ENCODE measurements at regions not wholly inside any gene's neighbourhood (a gene's known extent, or its start where the extent isn't known, plus 50 kb on each side); places are given as distances from the start of the nearest gene placed in this dataset.

DNA sequence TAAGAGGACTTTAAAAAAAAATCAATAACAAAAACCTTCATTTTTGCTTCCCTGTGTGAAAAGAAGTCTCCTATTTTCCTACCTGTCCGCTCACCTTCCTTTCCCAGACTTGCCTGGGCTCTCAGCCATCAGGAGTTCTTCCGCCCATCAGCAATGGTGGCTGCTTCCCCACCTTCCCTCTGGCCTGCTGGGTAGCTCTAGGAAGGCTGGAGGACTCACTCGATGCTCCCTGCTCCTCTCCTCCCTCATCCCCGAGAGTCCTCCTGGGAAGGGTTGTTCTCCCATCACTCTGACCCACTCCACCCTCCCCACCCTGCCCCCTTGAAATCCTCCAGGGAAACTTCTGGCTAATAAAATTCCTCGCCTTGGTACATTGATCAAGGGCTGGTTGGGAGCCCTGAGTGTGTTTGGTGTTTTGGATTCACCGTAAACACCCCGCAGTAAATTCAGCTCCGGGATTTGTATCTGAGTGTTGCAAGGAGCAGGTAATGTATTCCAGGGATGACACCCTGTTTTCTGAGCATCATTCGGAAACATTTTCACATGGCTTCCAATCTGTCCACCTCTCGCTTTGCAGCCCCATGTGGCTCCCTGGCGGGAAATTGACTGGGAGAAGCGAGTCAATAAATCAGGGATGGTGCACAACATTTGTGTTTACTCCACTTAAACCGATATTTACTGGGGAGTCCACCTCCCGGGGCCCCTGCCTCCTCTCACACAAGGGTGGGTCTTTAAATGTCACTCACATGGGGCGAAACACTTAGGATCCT is 126.4 kb upstream of the SDK1 start:
- TF ChIP-seq TOX (CRISPR knock-in tag; IDR thresholded peaks at IDR 0.05; ENCODE audit: borderline replicate concordance) (no peak), PPARA (CRISPR knock-in tag; IDR thresholded peaks at IDR 0.05; ENCODE audit: borderline replicate concordance) (no peak), ARNTL (CRISPR knock-in tag; IDR thresholded peaks at IDR 0.05; ENCODE audit: borderline replicate concordance, low read depth) (no peak), ESRRG (CRISPR knock-in tag; IDR thresholded peaks at IDR 0.05) (no peak)
- TF ChIP-seq, protein P1, sequence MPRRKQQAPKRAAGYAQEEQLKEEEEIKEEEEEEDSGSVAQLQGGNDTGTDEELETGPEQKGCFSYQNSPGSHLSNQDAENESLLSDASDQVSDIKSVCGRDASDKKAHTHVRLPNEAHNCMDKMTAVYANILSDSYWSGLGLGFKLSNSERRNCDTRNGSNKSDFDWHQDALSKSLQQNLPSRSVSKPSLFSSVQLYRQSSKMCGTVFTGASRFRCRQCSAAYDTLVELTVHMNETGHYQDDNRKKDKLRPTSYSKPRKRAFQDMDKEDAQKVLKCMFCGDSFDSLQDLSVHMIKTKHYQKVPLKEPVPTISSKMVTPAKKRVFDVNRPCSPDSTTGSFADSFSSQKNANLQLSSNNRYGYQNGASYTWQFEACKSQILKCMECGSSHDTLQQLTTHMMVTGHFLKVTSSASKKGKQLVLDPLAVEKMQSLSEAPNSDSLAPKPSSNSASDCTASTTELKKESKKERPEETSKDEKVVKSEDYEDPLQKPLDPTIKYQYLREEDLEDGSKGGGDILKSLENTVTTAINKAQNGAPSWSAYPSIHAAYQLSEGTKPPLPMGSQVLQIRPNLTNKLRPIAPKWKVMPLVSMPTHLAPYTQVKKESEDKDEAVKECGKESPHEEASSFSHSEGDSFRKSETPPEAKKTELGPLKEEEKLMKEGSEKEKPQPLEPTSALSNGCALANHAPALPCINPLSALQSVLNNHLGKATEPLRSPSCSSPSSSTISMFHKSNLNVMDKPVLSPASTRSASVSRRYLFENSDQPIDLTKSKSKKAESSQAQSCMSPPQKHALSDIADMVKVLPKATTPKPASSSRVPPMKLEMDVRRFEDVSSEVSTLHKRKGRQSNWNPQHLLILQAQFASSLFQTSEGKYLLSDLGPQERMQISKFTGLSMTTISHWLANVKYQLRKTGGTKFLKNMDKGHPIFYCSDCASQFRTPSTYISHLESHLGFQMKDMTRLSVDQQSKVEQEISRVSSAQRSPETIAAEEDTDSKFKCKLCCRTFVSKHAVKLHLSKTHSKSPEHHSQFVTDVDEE (CRISPR knock-in tag; IDR thresholded peaks at IDR 0.05) = no peak
- TF ChIP-seq, protein P2, sequence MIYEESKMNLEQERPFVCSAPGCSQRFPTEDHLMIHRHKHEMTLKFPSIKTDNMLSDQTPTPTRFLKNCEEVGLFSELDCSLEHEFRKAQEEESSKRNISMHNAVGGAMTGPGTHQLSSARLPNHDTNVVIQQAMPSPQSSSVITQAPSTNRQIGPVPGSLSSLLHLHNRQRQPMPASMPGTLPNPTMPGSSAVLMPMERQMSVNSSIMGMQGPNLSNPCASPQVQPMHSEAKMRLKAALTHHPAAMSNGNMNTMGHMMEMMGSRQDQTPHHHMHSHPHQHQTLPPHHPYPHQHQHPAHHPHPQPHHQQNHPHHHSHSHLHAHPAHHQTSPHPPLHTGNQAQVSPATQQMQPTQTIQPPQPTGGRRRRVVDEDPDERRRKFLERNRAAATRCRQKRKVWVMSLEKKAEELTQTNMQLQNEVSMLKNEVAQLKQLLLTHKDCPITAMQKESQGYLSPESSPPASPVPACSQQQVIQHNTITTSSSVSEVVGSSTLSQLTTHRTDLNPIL (CRISPR knock-in tag; IDR thresholded peaks at IDR 0.05; ENCODE audit: low read depth) = no peak
- TF ChIP-seq, protein P3, sequence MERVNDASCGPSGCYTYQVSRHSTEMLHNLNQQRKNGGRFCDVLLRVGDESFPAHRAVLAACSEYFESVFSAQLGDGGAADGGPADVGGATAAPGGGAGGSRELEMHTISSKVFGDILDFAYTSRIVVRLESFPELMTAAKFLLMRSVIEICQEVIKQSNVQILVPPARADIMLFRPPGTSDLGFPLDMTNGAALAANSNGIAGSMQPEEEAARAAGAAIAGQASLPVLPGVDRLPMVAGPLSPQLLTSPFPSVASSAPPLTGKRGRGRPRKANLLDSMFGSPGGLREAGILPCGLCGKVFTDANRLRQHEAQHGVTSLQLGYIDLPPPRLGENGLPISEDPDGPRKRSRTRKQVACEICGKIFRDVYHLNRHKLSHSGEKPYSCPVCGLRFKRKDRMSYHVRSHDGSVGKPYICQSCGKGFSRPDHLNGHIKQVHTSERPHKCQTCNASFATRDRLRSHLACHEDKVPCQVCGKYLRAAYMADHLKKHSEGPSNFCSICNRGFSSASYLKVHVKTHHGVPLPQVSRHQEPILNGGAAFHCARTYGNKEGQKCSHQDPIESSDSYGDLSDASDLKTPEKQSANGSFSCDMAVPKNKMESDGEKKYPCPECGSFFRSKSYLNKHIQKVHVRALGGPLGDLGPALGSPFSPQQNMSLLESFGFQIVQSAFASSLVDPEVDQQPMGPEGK (CRISPR knock-in tag; IDR thresholded peaks at IDR 0.05; ENCODE audit: borderline replicate concordance) = no peak
- TF ChIP-seq, protein P4, sequence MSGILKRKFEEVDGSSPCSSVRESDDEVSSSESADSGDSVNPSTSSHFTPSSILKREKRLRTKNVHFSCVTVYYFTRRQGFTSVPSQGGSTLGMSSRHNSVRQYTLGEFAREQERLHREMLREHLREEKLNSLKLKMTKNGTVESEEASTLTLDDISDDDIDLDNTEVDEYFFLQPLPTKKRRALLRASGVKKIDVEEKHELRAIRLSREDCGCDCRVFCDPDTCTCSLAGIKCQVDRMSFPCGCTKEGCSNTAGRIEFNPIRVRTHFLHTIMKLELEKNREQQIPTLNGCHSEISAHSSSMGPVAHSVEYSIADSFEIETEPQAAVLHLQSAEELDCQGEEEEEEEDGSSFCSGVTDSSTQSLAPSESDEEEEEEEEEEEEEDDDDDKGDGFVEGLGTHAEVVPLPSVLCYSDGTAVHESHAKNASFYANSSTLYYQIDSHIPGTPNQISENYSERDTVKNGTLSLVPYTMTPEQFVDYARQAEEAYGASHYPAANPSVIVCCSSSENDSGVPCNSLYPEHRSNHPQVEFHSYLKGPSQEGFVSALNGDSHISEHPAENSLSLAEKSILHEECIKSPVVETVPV (CRISPR knock-in tag; IDR thresholded peaks at IDR 0.05) = no peak

Measured in SK-N-SH treated with all-trans-retinoic acid at 6 μM for 48 hours (cell line).